IMR-90 (cell line): ENCODE measurements at regions not wholly inside any gene's neighbourhood (a gene's known extent, or its start where the extent isn't known, plus 50 kb on each side); places are given as distances from the start of the nearest gene placed in this dataset.

Experiments used
- ATAC-seq: fragments of 200-7000 bp; cut with Tn5 transposase; 2 replicates; pipeline ENCODE4 v1.9.1; 2020; ENCODE audit warnings: low read depth, mild to moderate bottlenecking, moderate library complexity
- BruUV-seq: library from RNA; stranded (reverse); fragments of 400-500 nt; replicated peaks from 2 replicates; lab custom pipeline; 2021; lab: Mats Ljungman, UMichigan
- CTCF ChIA-PET: fragments of 300-600 bp; formaldehyde crosslinking; extraction: SDS; loops from one replicate; lab custom pipeline; 2021; ENCODE audit warnings: antibody characterized with exemption; lab: Yijun Ruan, JAX
- POLR2A ChIA-PET: fragments of 300-600 bp; sonication (Branson Sonifier 250); formaldehyde crosslinking; loops from one replicate; lab custom pipeline; 2022; ENCODE audit warnings: antibody characterized with exemption; ENCODE audit not compliant: unreplicated experiment; lab: Charles Lee
- DNase-seq: peaks from one replicate; pipeline ENCODE4 v3.0.0; 2013
- H2AFZ ChIP-seq: replicated peaks from 2 replicates; pipeline ENCODE3; 2013; ENCODE audit warnings: low read length, mild to moderate bottlenecking; ENCODE audit not compliant: poor library complexity
- H2AK5ac ChIP-seq: 2 replicates; pipeline ENCODE4 v1.6.1; 2013; ENCODE audit warnings: low read depth, low read length, inconsistent platforms
- H2AK9ac ChIP-seq: replicated peaks from 2 replicates; pipeline ENCODE3; 2013; ENCODE audit warnings: mild to moderate bottlenecking, low read depth, low read length, moderate library complexity; ENCODE audit not compliant: poor library complexity
- H2BK120ac ChIP-seq: 2 replicates; pipeline ENCODE4 v1.6.1; 2013; ENCODE audit warnings: low read depth, low read length, inconsistent platforms
- H2BK15ac ChIP-seq: 3 replicates; pipeline ENCODE4 v1.6.1; 2013; ENCODE audit warnings: low read depth, low read length, inconsistent platforms
- H2BK20ac ChIP-seq: 2 replicates; pipeline ENCODE4 v1.6.1; 2013; ENCODE audit warnings: low read depth, mild to moderate bottlenecking, inconsistent platforms, low read length, moderate library complexity
- H2BK5ac ChIP-seq: 2 replicates; pipeline ENCODE4 v1.6.1; 2013; ENCODE audit warnings: mild to moderate bottlenecking, low read depth, low read length, inconsistent platforms; ENCODE audit not compliant: poor library complexity, severe bottlenecking
- H3K14ac ChIP-seq: replicated peaks from 2 replicates; pipeline ENCODE4 v1.6.1; 2013; ENCODE audit warnings: low read depth, low read length, inconsistent platforms
- H3K18ac ChIP-seq: 2 replicates; pipeline ENCODE4 v1.6.1; 2013; ENCODE audit warnings: low read depth, low read length, control low read depth
- H3K23ac ChIP-seq: 2 replicates; pipeline ENCODE4 v1.6.1; 2013; ENCODE audit warnings: low read depth, low read length, inconsistent platforms
- H3K27ac ChIP-seq: 2 replicates; pipeline ENCODE4 v1.5.1; 2013; ENCODE audit warnings: mild to moderate bottlenecking, control low read depth, low read length; ENCODE audit not compliant: insufficient read depth
- H3K27me3 ChIP-seq: 2 replicates; pipeline ENCODE4 v1.6.1; 2013; ENCODE audit warnings: low read length; ENCODE audit not compliant: control insufficient read depth, insufficient read depth
- H3K36me3 ChIP-seq: 2 replicates; pipeline ENCODE4 v1.6.1; 2013; ENCODE audit warnings: low read length, mixed read lengths; ENCODE audit not compliant: control insufficient read depth, insufficient read depth
- H3K4ac ChIP-seq: 2 replicates; pipeline ENCODE4 v1.6.1; 2013; ENCODE audit warnings: low read depth, low read length, inconsistent platforms
- H3K4me1 ChIP-seq: 2 replicates; pipeline ENCODE4 v1.6.1; 2013; ENCODE audit warnings: low read length, mixed read lengths; ENCODE audit not compliant: control insufficient read depth, insufficient read depth
- H3K4me2 ChIP-seq: 2 replicates; pipeline ENCODE4 v1.6.1; 2013; ENCODE audit warnings: low read depth, mild to moderate bottlenecking, control low read depth, low read length, moderate library complexity
- H3K4me3 ChIP-seq: 2 replicates; pipeline ENCODE4 v1.5.1; 2013; ENCODE audit warnings: low read depth, mild to moderate bottlenecking, control low read depth, low read length, moderate library complexity; ENCODE audit not compliant: insufficient read depth
- H3K56ac ChIP-seq: 2 replicates; pipeline ENCODE4 v1.6.1; 2013; ENCODE audit warnings: low read length, inconsistent platforms; ENCODE audit not compliant: insufficient read depth; ENCODE audit errors: extremely low read depth
- H3K79me1 ChIP-seq, 2 experiments: 2 replicates each; pipeline ENCODE4 v1.6.1; 2013; ENCODE audit warnings: low read length in 2 of 2, inconsistent platforms in 1 of 2, low read depth in 1 of 2
- H3K9ac ChIP-seq: 2 replicates; pipeline ENCODE4 v1.6.1; 2013; ENCODE audit warnings: low read depth, low read length, control low read depth
- H3K9me1 ChIP-seq: 2 replicates; pipeline ENCODE4 v1.6.1; 2013; ENCODE audit warnings: low read length, inconsistent platforms; ENCODE audit not compliant: insufficient read depth
- H3K9me3 ChIP-seq: 2 replicates; pipeline ENCODE4 v1.6.1; 2013; ENCODE audit warnings: low read length; ENCODE audit not compliant: control insufficient read depth, insufficient read depth
- H4K20me1 ChIP-seq: 2 replicates; pipeline ENCODE4 v1.6.1; 2013; ENCODE audit warnings: low read length, inconsistent platforms; ENCODE audit not compliant: insufficient read depth
- H4K5ac ChIP-seq: 2 replicates; pipeline ENCODE4 v1.6.1; 2013; ENCODE audit warnings: mild to moderate bottlenecking, low read depth, low read length, control low read depth
- H4K8ac ChIP-seq, 2 experiments: 2 replicates each; pipeline ENCODE4 v1.6.1; 2013; ENCODE audit warnings: low read depth in 2 of 2, low read length in 2 of 2, control low read depth in 1 of 2, inconsistent platforms in 1 of 2
- H4K91ac ChIP-seq: 2 replicates; pipeline ENCODE4 v1.6.1; 2013; ENCODE audit warnings: low read depth, low read length, inconsistent platforms; ENCODE audit not compliant: insufficient read depth
- FOS ChIP-seq: fragments of 150-350 bp; IDR thresholded peaks from 2 replicates; pipeline ENCODE4 v1.6.1; 2016; ENCODE audit warnings: low read depth, low read length
- MAFK ChIP-seq: IDR thresholded peaks from 2 replicates; pipeline ENCODE4 v1.6.1; 2012; ENCODE audit warnings: low read depth, low read length, improper control_type of control experiment
- WGBS, 2 experiments: methylation state at CpG; one replicate each; pipeline versions ENCODE4 v1.1.5 to v1.1.7; 2013; ENCODE audit warnings: missing lambda C conversion rate in 2 of 2; ENCODE audit not compliant: insufficient read length in 1 of 2; ENCODE audit errors: extremely low coverage in 2 of 2; 5-methylcytosine and 5-hydroxymethylcytosine counted together
- dilution Hi-C: fragments of 300-500 bp; cut with HindIII; formaldehyde crosslinking; loops from one replicate; pipeline ENCODE4 v1.14.3; 2018; ENCODE audit warnings: low sequenced_read_pairs; ENCODE audit not compliant: unreplicated experiment
- in situ Hi-C: fragments of 300-500 bp; cut with MboI; formaldehyde crosslinking; loops from 3 replicates; pipeline ENCODE4 v1.14.3; 2019; ENCODE audit warnings: low sequenced_read_pairs, inconsistent platforms, mixed read lengths
- intact Hi-C: fragments of 100-400 bp; cut with micrococcal nuclease; formaldehyde crosslinking; loops from 2 replicates; pipeline ENCODE4 v1.10.0; 2022

GRCh38 chrX:26328608-26329319 lies 112.8 kb downstream of the MAGEB5 start:
- Histone ChIP-seq H2BK5ac (no peak overlapping the region), H3K4me1 (no peaks in the 10 kb centered on the region), H2AK5ac (no peak overlapping the region), H3K4ac (no peak overlapping the region), H4K91ac (no peak overlapping the region), H3K9ac (no peak overlapping the region), H3K9me3 (no peaks in the 10 kb centered on the region), H4K8ac (no peak overlapping the region), H2AK9ac (no peak overlapping the region), H3K4me3 (no peak overlapping the region), H4K5ac (no peak overlapping the region), H2AFZ (no peak overlapping the region), H3K23ac (no peak overlapping the region), H3K27ac (no peak overlapping the region), H3K4me2 (no peak overlapping the region), H2BK20ac (no peak overlapping the region), H2BK120ac (no peak overlapping the region), H4K20me1 (no peaks in the 10 kb centered on the region), H3K36me3 (no peaks in the 10 kb centered on the region), H3K79me1 (no peaks in the 10 kb centered on the region), H2BK15ac (no peak overlapping the region), H3K9me1 (no peaks in the 10 kb centered on the region), H3K56ac (no peak overlapping the region), H3K14ac (no peak overlapping the region), H3K27me3 (no peaks in the 10 kb centered on the region), H3K18ac (no peak overlapping the region)
- POLR2A ChIA-PET: no interaction called here
- intact Hi-C loops (no loop called here), in situ Hi-C loops (no loop called here), dilution Hi-C loops (no loop called here)
- ATAC-seq (no peak), DNase-seq (no peak)
- no TSS peak for BruUV-seq
- CTCF ChIA-PET: no interaction called here
- no CpG with 5 or more reads among the region's 3 CpGs for WGBS, 2 experiments
- no peak for TF ChIP-seq FOS
- peak; percentile 87 for TF ChIP-seq MAFK
